Mesothelial cell of epicardium (in vitro differentiated cells): ENCODE measurements at regions not wholly inside any gene's neighbourhood (a gene's known extent, or its start where the extent isn't known, plus 50 kb on each side); places are given as distances from the start of the nearest gene placed in this dataset.

Experiments used
- DNase-seq, 2 experiments: peaks; one replicate each; pipeline ENCODE4 v3.0.0; 2021; ENCODE audit warnings: low spot score in 2 of 2; ENCODE audit not compliant: unreplicated experiment in 2 of 2
- H3K27ac Mint-ChIP-seq: 2 replicates; pipeline ENCODE4 v1.8.0; 2021; ENCODE audit warnings: mixed read lengths
- H3K27me3 Mint-ChIP-seq: 2 replicates; pipeline ENCODE4 v1.8.0; 2021; ENCODE audit warnings: low read depth, mixed read lengths
- H3K36me3 Mint-ChIP-seq: 2 replicates; pipeline ENCODE4 v1.8.0; 2021; ENCODE audit warnings: mixed read lengths
- H3K4me1 Mint-ChIP-seq: 2 replicates; pipeline ENCODE4 v1.8.0; 2021; ENCODE audit warnings: mixed read lengths
- H3K4me3 Mint-ChIP-seq: 2 replicates; pipeline ENCODE4 v1.8.0; 2021; ENCODE audit warnings: mild to moderate bottlenecking, moderate library complexity, mixed read lengths
- H3K9me3 Mint-ChIP-seq: 2 replicates; pipeline ENCODE4 v1.8.0; 2021; ENCODE audit warnings: mixed read lengths
- CTCF ChIP-seq: fragments of 200-600 bp; sonication (generic); IDR thresholded peaks from one replicate; pipeline ENCODE4 v1.5.0; 2021; ENCODE audit warnings: antibody characterized with exemption; ENCODE audit not compliant: unreplicated experiment

GRCh38 chr1:55552636-55553035 is 337.5 kb upstream of the USP24 start:
- H3K36me3 Mint-ChIP-seq = no peaks in the 10 kb centered on the region
- no peak overlapping the region for H3K4me3 Mint-ChIP-seq
- no peak for TF ChIP-seq CTCF
- DNase-seq = no peak
- no peaks in the 10 kb centered on the region for H3K9me3 Mint-ChIP-seq
- peaks cover 26% of the 10 kb centered on the region for H3K4me1 Mint-ChIP-seq
- no peak overlapping the region for H3K27ac Mint-ChIP-seq
- no peaks in the 10 kb centered on the region for H3K27me3 Mint-ChIP-seq

- H3K9me3 Mint-ChIP-seq = no peaks in the 10 kb centered on the region
- no peak for DNase-seq
- no peaks in the 10 kb centered on the region for H3K36me3 Mint-ChIP-seq
- H3K27me3 Mint-ChIP-seq = no peaks in the 10 kb centered on the region
- TF ChIP-seq CTCF = no peak
- peaks cover 17% of the 10 kb centered on the region for H3K4me1 Mint-ChIP-seq
- H3K27ac Mint-ChIP-seq = no peak overlapping the region
- no peak overlapping the region for H3K4me3 Mint-ChIP-seq
Observed at GRCh38 chr1:55547405-55547804, 332.2 kb upstream of the USP24 start.

GRCh38 chr1:55546553-55546952 is 331.4 kb upstream of the USP24 start:
- no peak overlapping the region for H3K4me3 Mint-ChIP-seq
- TF ChIP-seq CTCF = no peak
- no peaks in the 10 kb centered on the region for H3K36me3 Mint-ChIP-seq
- no peaks in the 10 kb centered on the region for H3K27me3 Mint-ChIP-seq
- no peak overlapping the region for H3K27ac Mint-ChIP-seq
- DNase-seq = no peak
- H3K4me1 Mint-ChIP-seq = peaks cover 17% of the 10 kb centered on the region
- H3K9me3 Mint-ChIP-seq = no peaks in the 10 kb centered on the region

GRCh38 chr1:55544826-55545225 is 329.7 kb upstream of the USP24 start:
- Mint-ChIP-seq H3K9me3 (no peaks in the 10 kb centered on the region), H3K27me3 (no peaks in the 10 kb centered on the region), H3K27ac (no peak overlapping the region), H3K36me3 (no peaks in the 10 kb centered on the region), H3K4me3 (no peak overlapping the region), H3K4me1 (peaks cover 17% of the 10 kb centered on the region)
- DNase-seq = no peak
- no peak for TF ChIP-seq CTCF

- no peak for TF ChIP-seq CTCF
- no peak overlapping the region for H3K27ac Mint-ChIP-seq
- no peaks in the 10 kb centered on the region for H3K36me3 Mint-ChIP-seq
- H3K4me3 Mint-ChIP-seq = no peak overlapping the region
- peaks cover 1% of the 10 kb centered on the region for H3K9me3 Mint-ChIP-seq
- no peak for DNase-seq
- H3K4me1 Mint-ChIP-seq = peaks cover 11% of the 10 kb centered on the region
- H3K27me3 Mint-ChIP-seq = no peaks in the 10 kb centered on the region
Observed at GRCh38 chr1:55542901-55543504, 327.8 kb upstream of the USP24 start.

- H3K27ac Mint-ChIP-seq = no peak overlapping the region
- no peak for TF ChIP-seq CTCF
- DNase-seq = no peak
- H3K4me3 Mint-ChIP-seq = no peak overlapping the region
- H3K36me3 Mint-ChIP-seq = no peaks in the 10 kb centered on the region
- H3K27me3 Mint-ChIP-seq = no peaks in the 10 kb centered on the region
- peaks cover 4% of the 10 kb centered on the region for H3K9me3 Mint-ChIP-seq
- H3K4me1 Mint-ChIP-seq = peaks cover 5% of the 10 kb centered on the region
Observed at GRCh38 chr1:55541296-55541695, 326.1 kb upstream of the USP24 start.
